H1 (cell line): ENCODE measurements at regions not wholly inside any gene's neighbourhood (a gene's known extent, or its start where the extent isn't known, plus 50 kb on each side); places are given as distances from the start of the nearest gene placed in this dataset.

ENCODE experiments used
- CTCF ChIA-PET: fragments of 300-600 bp; sonication (Branson Sonifier 250); formaldehyde crosslinking; loops from one replicate; lab custom pipeline; 2021; ENCODE audit not compliant: partially characterized antibody; lab: Charles Lee
- POLR2A ChIA-PET: fragments of 300-600 bp; sonication (Branson Sonifier 250); formaldehyde crosslinking; loops from one replicate; lab custom pipeline; 2021; ENCODE audit warnings: inconsistent platforms; ENCODE audit not compliant: partially characterized antibody; lab: Charles Lee
- DNase-seq, 2 experiments: peaks; one replicate each; pipeline versions ENCODE4 v3.0.0 to v3.0.0-alpha.2; 2010 to 2022; ENCODE audit warnings: low spot score in 2 of 2, low read depth in 1 of 2, mixed read lengths in 1 of 2
- FAIRE-seq: peaks from 2 replicates; lab custom pipeline; 2011; peaks lifted over from hg19 to GRCh38; lab: Jason Lieb, UNC
- H2AFZ ChIP-seq: 2 replicates; pipeline ENCODE4 v1.8.1; 2012; ENCODE audit warnings: low read length, inconsistent platforms
- H2AK5ac ChIP-seq: 2 replicates; pipeline ENCODE4 v1.6.1; 2013; ENCODE audit warnings: low read depth, low read length
- H2BK120ac ChIP-seq: replicated peaks from 2 replicates; pipeline ENCODE3; 2013; ENCODE audit warnings: low read depth, low read length, inconsistent platforms
- H2BK12ac ChIP-seq: 2 replicates; pipeline ENCODE4 v1.6.1; 2013; ENCODE audit warnings: low read depth, low read length
- H2BK15ac ChIP-seq: 2 replicates; pipeline ENCODE4 v1.6.1; 2013; ENCODE audit warnings: low read length
- H2BK20ac ChIP-seq: 2 replicates; pipeline ENCODE4 v1.6.1; 2013; ENCODE audit warnings: low read length
- H2BK5ac ChIP-seq: 2 replicates; pipeline ENCODE4 v1.6.1; 2013; ENCODE audit warnings: low read depth, low read length
- H3K14ac ChIP-seq: 2 replicates; pipeline ENCODE4 v1.6.1; 2013; ENCODE audit warnings: inconsistent platforms; ENCODE audit not compliant: insufficient read length
- H3K18ac ChIP-seq: 2 replicates; pipeline ENCODE4 v1.6.1; 2013; ENCODE audit warnings: low read length; ENCODE audit errors: extremely low read depth
- H3K23ac ChIP-seq: 2 replicates; pipeline ENCODE4 v1.6.1; 2013; ENCODE audit warnings: inconsistent platforms; ENCODE audit not compliant: insufficient read length
- H3K23me2 ChIP-seq: 2 replicates; pipeline ENCODE4 v1.6.1; 2013; ENCODE audit warnings: low read depth, low read length
- H3K27ac ChIP-seq: 2 replicates; pipeline ENCODE4 v1.6.1; 2011; ENCODE audit warnings: low read depth, low read length, inconsistent platforms
- H3K27me3 ChIP-seq, 4 experiments: replicated peaks in 1 of 4; 1 replicate in 1 of 4; 2 replicates in 3 of 4; pipeline versions ENCODE4 v1.6.1 to v1.8.1; 2011 to 2013; ENCODE audit warnings: low read length in 3 of 4, mild to moderate bottlenecking in 3 of 4, inconsistent platforms in 2 of 4, mixed read lengths in 2 of 4, moderate library complexity in 1 of 4; ENCODE audit not compliant: control insufficient read depth in 3 of 4, insufficient read depth in 3 of 4; ENCODE audit errors: extremely low read depth in 1 of 4
- H3K36me3 ChIP-seq, 4 experiments: 2 replicates each; pipeline versions ENCODE4 v1.6.1 to v1.8.1; 2011 to 2013; ENCODE audit warnings: mild to moderate bottlenecking in 4 of 4, low read length in 3 of 4, moderate library complexity in 2 of 4, control low read depth in 1 of 4, inconsistent platforms in 1 of 4; ENCODE audit not compliant: insufficient read depth in 4 of 4, control insufficient read depth in 2 of 4
- H3K4ac ChIP-seq: replicated peaks from 2 replicates; pipeline ENCODE3; 2013; ENCODE audit warnings: low read length, low read depth, mixed read lengths, inconsistent platforms; ENCODE audit not compliant: insufficient read length
- H3K4me1 ChIP-seq, 4 experiments: replicated peaks in 1 of 4; 1 replicate in 1 of 4; 2 replicates in 3 of 4; pipeline versions ENCODE4 v1.6.1 to v1.8.1; 2011 to 2013; ENCODE audit warnings: low read length in 3 of 4, inconsistent platforms in 2 of 4, mixed read lengths in 1 of 4; ENCODE audit not compliant: insufficient read depth in 4 of 4, control insufficient read depth in 3 of 4
- H3K4me2 ChIP-seq, 2 experiments: 2 replicates each; pipeline versions ENCODE4 v1.6.1 to v1.8.1; 2011 to 2013; ENCODE audit warnings: low read depth in 2 of 2, low read length in 2 of 2, control low read depth in 1 of 2, inconsistent platforms in 1 of 2, mild to moderate bottlenecking in 1 of 2; ENCODE audit not compliant: insufficient read depth in 1 of 2
- H3K4me3 ChIP-seq, 4 experiments: fragments of 200-600, 300-600 bp in 1 of 4; sonication (generic), shearing (Covaris generic), sonication (Bioruptor Twin) in 1 of 4; 2 replicates each; pipeline versions ENCODE4 v1.5.1 to v1.8.1; 2011 to 2016; ENCODE audit warnings: low read length in 4 of 4, low read depth in 3 of 4, control low read depth in 2 of 4, inconsistent platforms in 2 of 4, mild to moderate bottlenecking in 2 of 4, mixed read lengths in 1 of 4, moderate library complexity in 1 of 4; ENCODE audit not compliant: insufficient read depth in 2 of 4; ENCODE audit errors: extremely low read depth in 1 of 4
- H3K56ac ChIP-seq: replicated peaks from 2 replicates; pipeline ENCODE3; 2013; ENCODE audit warnings: low read depth, mild to moderate bottlenecking, mixed read lengths, low read length, inconsistent platforms; ENCODE audit not compliant: insufficient read length
- H3K79me1 ChIP-seq: 2 replicates; pipeline ENCODE4 v1.6.1; 2013; ENCODE audit warnings: low read depth, low read length, control low read depth
- H3K79me2 ChIP-seq, 2 experiments: 2 replicates each; pipeline versions ENCODE4 v1.6.1 to v1.8.1; 2012 to 2013; ENCODE audit warnings: low read length in 2 of 2, mild to moderate bottlenecking in 2 of 2, inconsistent platforms in 1 of 2; ENCODE audit not compliant: insufficient read depth in 2 of 2, control insufficient read depth in 1 of 2
- H3K9ac ChIP-seq, 4 experiments: replicated peaks in 1 of 4; 1 replicate in 1 of 4; 2 replicates in 3 of 4; pipeline versions ENCODE4 v1.6.1 to v1.8.1; 2011 to 2013; ENCODE audit warnings: low read depth in 3 of 4, low read length in 3 of 4, control low read depth in 2 of 4, mild to moderate bottlenecking in 2 of 4, moderate library complexity in 2 of 4, inconsistent platforms in 1 of 4; ENCODE audit errors: extremely low read depth in 1 of 4
- H3K9me3 ChIP-seq, 2 experiments: 2 replicates each; pipeline versions ENCODE4 v1.6.1 to v1.8.1; 2012 to 2013; ENCODE audit warnings: mild to moderate bottlenecking in 2 of 2, moderate library complexity in 2 of 2, control low read depth in 1 of 2, inconsistent platforms in 1 of 2, low read depth in 1 of 2, low read length in 1 of 2, mixed read lengths in 1 of 2; ENCODE audit not compliant: insufficient read depth in 2 of 2
- H4K20me1 ChIP-seq, 2 experiments: replicated peaks in 1 of 2; 2 replicates each; pipeline versions ENCODE3 to v1.8.1; 2011 to 2013; ENCODE audit warnings: inconsistent platforms in 2 of 2, low read length in 2 of 2, mild to moderate bottlenecking in 1 of 2; ENCODE audit not compliant: insufficient read depth in 2 of 2, control insufficient read depth in 1 of 2
- H4K5ac ChIP-seq: 2 replicates; pipeline ENCODE4 v1.6.1; 2013; ENCODE audit warnings: low read length, low read depth, mixed read lengths, inconsistent platforms; ENCODE audit not compliant: insufficient read length
- H4K8ac ChIP-seq: 2 replicates; pipeline ENCODE4 v1.8.0; 2013; ENCODE audit warnings: mild to moderate bottlenecking, moderate library complexity, low read length, inconsistent platforms; ENCODE audit not compliant: insufficient read depth; ENCODE audit errors: extremely low read depth
- H4K91ac ChIP-seq: replicated peaks from 2 replicates; pipeline ENCODE3; 2013; ENCODE audit warnings: low read length, mixed read lengths, inconsistent platforms; ENCODE audit not compliant: insufficient read length
- CBX5 ChIP-seq: fragments of 300-800, 300-1000 bp; sonication (generic); IDR thresholded peaks from 2 replicates; pipeline ENCODE4 v1.7.1; 2016; ENCODE audit warnings: antibody characterized with exemption, low read length, low read depth
- CTBP2 ChIP-seq: IDR thresholded peaks from 2 replicates; pipeline ENCODE4 v1.7.0; 2011; ENCODE audit warnings: borderline replicate concordance, mild to moderate bottlenecking, moderate library complexity, mixed read lengths, low read length; ENCODE audit not compliant: insufficient read depth, insufficient read length
- SIN3A ChIP-seq, 2 experiments: IDR thresholded peaks in 1 of 2; conservative IDR thresholded peaks in 1 of 2; 2 replicates each; pipeline ENCODE4 v1.6.1; 2011 to 2012; ENCODE audit warnings: low read length in 2 of 2, improper control_type of control experiment in 1 of 2, low read depth in 1 of 2, mild to moderate bottlenecking in 1 of 2
- WGBS, 2 experiments: shearing (Covaris generic) in 1 of 2; methylation state at CpG; one replicate each; pipeline versions ENCODE4 v1.1.6 to v1.1.7; 2013 to 2015; ENCODE audit warnings: low lambda C conversion rate in 2 of 2, mixed read lengths in 2 of 2, inconsistent platforms in 1 of 2, low coverage in 1 of 2, missing lambda C conversion rate in 1 of 2; ENCODE audit not compliant: insufficient replicate concordance in 2 of 2, insufficient coverage in 1 of 2, insufficient read length in 1 of 2; ENCODE audit errors: extremely low coverage in 1 of 2, missing lambda C conversion rate in 1 of 2; 5-methylcytosine and 5-hydroxymethylcytosine counted together

GRCh38 chr4:135532132-135532531, 1330.5 kb upstream of the PABPC4L start:
- no peaks in the 10 kb centered on the region for H3K36me3 ChIP-seq
- no peak overlapping the region for H3K27ac ChIP-seq
- H2BK120ac ChIP-seq: no peak overlapping the region
- no peak overlapping the region for H3K56ac ChIP-seq
- no peaks in the 10 kb centered on the region for H3K9me3 ChIP-seq
- no peaks in the 10 kb centered on the region for H3K23me2 ChIP-seq
- no peak overlapping the region for H3K4me2 ChIP-seq
- H3K79me1 ChIP-seq: no peaks in the 10 kb centered on the region
- no peak overlapping the region for H4K91ac ChIP-seq
- no peak overlapping the region for H4K8ac ChIP-seq
- H2AK5ac ChIP-seq: no peak overlapping the region
- H3K18ac ChIP-seq: no peak overlapping the region
- no peak overlapping the region for H3K4ac ChIP-seq
- no peak overlapping the region for H3K23ac ChIP-seq
- 79% methylated on average over 3 of the region's 3 CpGs; no CpG with 5 or more reads in 1 of the 2 experiments for WGBS, 2 experiments
- no peak overlapping the region for H2BK5ac ChIP-seq
- H2BK20ac ChIP-seq: no peak overlapping the region
- no peak for FAIRE-seq
- H2BK12ac ChIP-seq: no peak overlapping the region
- no peak overlapping the region for H3K14ac ChIP-seq
- H2BK15ac ChIP-seq: no peak overlapping the region
- no peak overlapping the region for H4K5ac ChIP-seq
- CTCF ChIA-PET: no interaction called here
- H3K9ac ChIP-seq: no peak overlapping the region
- H3K79me2 ChIP-seq: no peaks in the 10 kb centered on the region
- TF ChIP-seq CBX5: no peak
- no peak for TF ChIP-seq CTBP2
- no peak for TF ChIP-seq SIN3A (conservative IDR thresholded peaks at IDR 0.05 in 1 of 2, IDR thresholded peaks at IDR 0.05 in 1 of 2; ENCODE audit: low read depth in 1 of 2, low read length in 2 of 2)
- H3K4me3 ChIP-seq: no peak overlapping the region
- H3K27me3 ChIP-seq: no peaks in the 10 kb centered on the region
- H2AFZ ChIP-seq: no peak overlapping the region
- H4K20me1 ChIP-seq: no peaks in the 10 kb centered on the region
- POLR2A ChIA-PET: no interaction called here
- no peak for DNase-seq
- H3K4me1 ChIP-seq: no peaks in the 10 kb centered on the region
